ENCODE measurements at regions not wholly inside any gene's neighbourhood (a gene's known extent, or its start where the extent isn't known, plus 50 kb on each side); places are given as distances from the start of the nearest gene placed in this dataset.

DNA sequence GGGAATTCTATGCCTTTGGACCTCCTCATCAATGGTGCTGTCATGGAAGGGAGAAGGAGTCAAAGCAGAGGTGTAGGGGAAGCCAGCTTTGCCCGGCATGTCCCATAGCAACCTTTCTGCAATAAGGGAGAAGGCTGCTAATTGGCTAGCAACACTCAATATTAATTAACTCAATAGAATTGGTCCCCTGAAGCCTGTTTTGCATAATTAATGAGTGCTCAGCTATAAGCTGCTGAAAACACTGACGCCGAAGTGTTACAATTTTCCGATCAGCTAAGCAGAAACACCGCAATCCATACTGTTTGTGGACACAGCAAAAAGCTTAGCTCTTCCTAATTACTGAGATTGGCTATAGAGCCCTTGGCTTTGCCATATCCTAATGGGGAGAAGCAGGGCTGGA is 245.0 kb downstream of the CSNK2A3 start:
- dilution Hi-C loops (cut with MboI; ENCODE audit: extremely low pct_ligation_motif_present, low sequenced_read_pairs), result no loop called here
- Histone ChIP-seq H4K20me1 (replicated peaks; ENCODE audit: control insufficient read depth, extremely low read depth, insufficient read depth, low read length) (no peaks in the 10 kb centered on the region), H3K36me3 (ENCODE audit: control insufficient read depth in 2 of 2, extremely low read depth in 1 of 2, insufficient read depth in 2 of 2, low read length in 2 of 2) (no peaks in the 10 kb centered on the region), H3K79me2 (ENCODE audit: control insufficient read depth, insufficient read depth, low read length) (no peaks in the 10 kb centered on the region), H3K9me3 (replicated peaks; ENCODE audit: control insufficient read depth, insufficient read depth, low read length) (no peaks in the 10 kb centered on the region), H3K9ac (replicated peaks; ENCODE audit: extremely low read depth, insufficient read depth, low read length) (no peak overlapping the region), H3K9me1 (replicated peaks; ENCODE audit: control insufficient read depth, extremely low read depth, insufficient read depth, low read length) (no peaks in the 10 kb centered on the region), H3K4me3 (replicated peaks in 1 of 3; ENCODE audit: insufficient read depth in 1 of 3, low read depth in 1 of 3, low read length in 3 of 3) (no peak overlapping the region), H3K27me3 (ENCODE audit: control insufficient read depth in 2 of 2, insufficient read depth in 2 of 2, low read length in 2 of 2) (peaks cover 0 to under 1% of the 10 kb centered on the region in 2 experiments), H3K4me1 (ENCODE audit: control insufficient read depth, extremely low read depth, insufficient read depth, low read length) (no peaks in the 10 kb centered on the region), H2AFZ (ENCODE audit: low read depth, low read length) (no peak overlapping the region), H3K4me2 (ENCODE audit: insufficient read depth, low read length) (no peak overlapping the region), H3K27ac (ENCODE audit: insufficient read depth, low read depth, low read length) (no peak overlapping the region)
- intact Hi-C loops (cut with micrococcal nuclease), result no loop called here
- DNase-seq (ENCODE audit: low read depth, low spot score) (no peak), FAIRE-seq (no peak)
- BruUV-seq (replicated peaks), result no TSS peak
- TF ChIP-seq FOS (IDR thresholded peaks at IDR 0.05; ENCODE audit: borderline replicate concordance, insufficient read depth, low read length), result no peak
- TF ChIP-seq POLR2A (IDR thresholded peaks at IDR 0.05; ENCODE audit: low read depth, low read length), result no peak
- no peak for TF ChIP-seq EZH2 (IDR thresholded peaks at IDR 0.05; ENCODE audit: borderline replicate concordance, low read depth, low read length, severe bottlenecking)
- no peak for TF ChIP-seq POLR2AphosphoS5 (IDR thresholded peaks at IDR 0.05; ENCODE audit: insufficient read depth, low read depth, low read length)
- TF ChIP-seq GATA2 (IDR thresholded peaks at IDR 0.05; ENCODE audit: insufficient read depth, insufficient read length, low read depth, low read length), result no peak
- TF ChIP-seq, protein P1, sequence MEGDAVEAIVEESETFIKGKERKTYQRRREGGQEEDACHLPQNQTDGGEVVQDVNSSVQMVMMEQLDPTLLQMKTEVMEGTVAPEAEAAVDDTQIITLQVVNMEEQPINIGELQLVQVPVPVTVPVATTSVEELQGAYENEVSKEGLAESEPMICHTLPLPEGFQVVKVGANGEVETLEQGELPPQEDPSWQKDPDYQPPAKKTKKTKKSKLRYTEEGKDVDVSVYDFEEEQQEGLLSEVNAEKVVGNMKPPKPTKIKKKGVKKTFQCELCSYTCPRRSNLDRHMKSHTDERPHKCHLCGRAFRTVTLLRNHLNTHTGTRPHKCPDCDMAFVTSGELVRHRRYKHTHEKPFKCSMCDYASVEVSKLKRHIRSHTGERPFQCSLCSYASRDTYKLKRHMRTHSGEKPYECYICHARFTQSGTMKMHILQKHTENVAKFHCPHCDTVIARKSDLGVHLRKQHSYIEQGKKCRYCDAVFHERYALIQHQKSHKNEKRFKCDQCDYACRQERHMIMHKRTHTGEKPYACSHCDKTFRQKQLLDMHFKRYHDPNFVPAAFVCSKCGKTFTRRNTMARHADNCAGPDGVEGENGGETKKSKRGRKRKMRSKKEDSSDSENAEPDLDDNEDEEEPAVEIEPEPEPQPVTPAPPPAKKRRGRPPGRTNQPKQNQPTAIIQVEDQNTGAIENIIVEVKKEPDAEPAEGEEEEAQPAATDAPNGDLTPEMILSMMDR (IDR thresholded peaks at IDR 0.05; ENCODE audit: extremely low read depth in 1 of 2, insufficient read depth in 1 of 2, low read depth in 1 of 2, low read length in 2 of 2), result no peak
- TF ChIP-seq MYC (IDR thresholded peaks at IDR 0.05; ENCODE audit: low read depth, low read length), result no peak
- TF ChIP-seq JUN (IDR thresholded peaks at IDR 0.05; ENCODE audit: borderline replicate concordance, insufficient read depth, insufficient read length, low read depth), result no peak
- TF ChIP-seq, protein P2, sequence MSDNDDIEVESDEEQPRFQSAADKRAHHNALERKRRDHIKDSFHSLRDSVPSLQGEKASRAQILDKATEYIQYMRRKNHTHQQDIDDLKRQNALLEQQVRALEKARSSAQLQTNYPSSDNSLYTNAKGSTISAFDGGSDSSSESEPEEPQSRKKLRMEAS (IDR thresholded peaks at IDR 0.05; ENCODE audit: insufficient read depth, insufficient read length), result no peak
- POLR2A ChIA-PET, result no interaction called here
- CTCF ChIA-PET, result no interaction called here
